Loucy (cell line): ENCODE measurements at regions not wholly inside any gene's neighbourhood (a gene's known extent, or its start where the extent isn't known, plus 50 kb on each side); places are given as distances from the start of the nearest gene placed in this dataset.

Experiments
- H2AFZ ChIP-seq: fragments of 200-600 bp; sonication (generic); 2 replicates; pipeline ENCODE4 v1.6.0; 2016; ENCODE audit warnings: antibody characterized with exemption, mild to moderate bottlenecking, low read length, moderate library complexity
- H3F3A ChIP-seq: fragments of 200-600 bp; 2 replicates; pipeline ENCODE4 v1.6.0; 2016; ENCODE audit warnings: antibody characterized with exemption, low read depth, mild to moderate bottlenecking
- H3K27me3 ChIP-seq: fragments of 200-600 bp; sonication (generic); 2 replicates; pipeline ENCODE4 v1.6.1; 2014; ENCODE audit warnings: low read length, mild to moderate bottlenecking; ENCODE audit not compliant: insufficient read depth, poor library complexity, severe bottlenecking
- H3K36me3 ChIP-seq: fragments of 200-600 bp; sonication (generic); 2 replicates; pipeline ENCODE4 v1.6.1; 2016; ENCODE audit warnings: low read length; ENCODE audit not compliant: insufficient read depth
- H3K4me1 ChIP-seq: fragments of 200-600 bp; sonication (generic); 2 replicates; pipeline ENCODE4 v1.5.1; 2014; ENCODE audit warnings: low read length, mild to moderate bottlenecking; ENCODE audit not compliant: insufficient read depth, poor library complexity, severe bottlenecking
- H3K4me2 ChIP-seq: fragments of 200-600 bp; sonication (generic); 2 replicates; pipeline ENCODE4 v1.6.0; 2014; ENCODE audit warnings: antibody characterized with exemption, low read length, low read depth, mild to moderate bottlenecking; ENCODE audit not compliant: poor library complexity, severe bottlenecking
- H3K4me3 ChIP-seq: fragments of 200-600 bp; sonication (generic); 2 replicates; pipeline ENCODE4 v1.5.1; 2014; ENCODE audit warnings: low read length, mild to moderate bottlenecking, mixed read lengths; ENCODE audit not compliant: poor library complexity, severe bottlenecking
- H3K79me2 ChIP-seq: fragments of 200-600 bp; sonication (generic); 2 replicates; pipeline ENCODE4 v1.6.1; 2014; ENCODE audit warnings: low read length; ENCODE audit not compliant: insufficient read depth
- H3K9ac ChIP-seq: fragments of 200-600 bp; sonication (generic); 2 replicates; pipeline ENCODE4 v1.6.0; 2014; ENCODE audit warnings: mild to moderate bottlenecking, low read depth, low read length, moderate library complexity; ENCODE audit not compliant: poor library complexity, severe bottlenecking
- H3K9me2 ChIP-seq: fragments of 200-600 bp; sonication (generic); replicated peaks from 2 replicates; pipeline ENCODE4 v1.6.1; 2016; ENCODE audit warnings: low read depth, low read length, mixed read lengths
- H3K9me3 ChIP-seq: fragments of 200-600 bp; sonication (generic); 2 replicates; pipeline ENCODE4 v1.6.1; 2014; ENCODE audit warnings: mild to moderate bottlenecking, antibody characterized with exemption, low read length, low read depth; ENCODE audit not compliant: insufficient read depth
- H4K20me1 ChIP-seq: fragments of 200-600 bp; sonication (generic); 2 replicates; pipeline ENCODE4 v1.6.0; 2014; ENCODE audit warnings: antibody characterized with exemption, low read length, mild to moderate bottlenecking; ENCODE audit not compliant: insufficient read depth, poor library complexity, severe bottlenecking
- CTCF ChIP-seq: fragments of 200-600 bp; sonication (generic); conservative IDR thresholded peaks from 2 replicates; pipeline ENCODE4 v1.5.1; 2014; ENCODE audit warnings: mild to moderate bottlenecking, antibody characterized with exemption, low read length
- EZH2phosphoT487 ChIP-seq: fragments of 200-600 bp; IDR thresholded peaks from 2 replicates; pipeline ENCODE4 v1.6.1; 2018; ENCODE audit warnings: antibody characterized with exemption, mild to moderate bottlenecking, moderate library complexity, borderline replicate concordance

DNA sequence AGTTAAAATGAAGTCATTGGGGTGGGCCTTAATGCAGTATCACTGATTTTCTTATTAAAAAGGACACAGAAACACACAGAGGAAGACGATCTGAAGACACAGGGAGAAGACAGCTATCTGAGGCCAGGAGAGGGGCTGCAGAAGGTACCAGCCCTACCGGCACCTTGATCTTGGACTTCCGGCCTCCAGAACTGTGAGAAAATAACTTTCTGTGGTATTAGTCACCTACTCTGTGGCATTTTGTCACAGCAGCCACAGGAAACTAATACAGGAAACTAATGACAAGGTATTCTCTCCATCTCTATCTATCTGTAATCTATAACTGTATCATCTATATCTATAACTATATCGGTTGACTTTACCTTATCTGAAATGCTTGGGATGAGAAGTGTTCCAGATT, 1149.5 kb downstream of the BCL11B start:
- TF ChIP-seq EZH2phosphoT487 (no peak), CTCF (no peak)
- Histone ChIP-seq H3K36me3 (no peaks in the 10 kb centered on the region), H3K4me3 (no peak overlapping the region)

GRCh38 chr14:98130691-98131090, 1141.3 kb downstream of the BCL11B start:
- H3K9me2 ChIP-seq = no peaks in the 10 kb centered on the region
- no peaks in the 10 kb centered on the region for H3K36me3 ChIP-seq
- TF ChIP-seq EZH2phosphoT487 = no peak
- no peak for TF ChIP-seq CTCF
- no peaks in the 10 kb centered on the region for H4K20me1 ChIP-seq
- no peaks in the 10 kb centered on the region for H3K79me2 ChIP-seq
- no peak overlapping the region for H2AFZ ChIP-seq
- no peak overlapping the region for H3K4me2 ChIP-seq
- H3K9me3 ChIP-seq = no peaks in the 10 kb centered on the region
- no peaks in the 10 kb centered on the region for H3K27me3 ChIP-seq
- H3K4me3 ChIP-seq = no peak overlapping the region
- peaks cover 12% of the 10 kb centered on the region for H3K4me1 ChIP-seq
- no peak overlapping the region for H3K9ac ChIP-seq
- no peaks in the 10 kb centered on the region for H3F3A ChIP-seq

More for the DNA sequence above, 1149.5 kb downstream of the BCL11B start:
- Histone ChIP-seq H3K4me1 (no peaks in the 10 kb centered on the region), H3K9ac (no peak overlapping the region), H3K4me2 (no peak overlapping the region), H3K9me2 (no peaks in the 10 kb centered on the region), H4K20me1 (no peaks in the 10 kb centered on the region), H3K27me3 (no peaks in the 10 kb centered on the region), H3K9me3 (peaks cover 4% of the 10 kb centered on the region; the same call in 1 of the 2 replicates), H3K79me2 (no peaks in the 10 kb centered on the region), H2AFZ (no peak overlapping the region), H3F3A (no peaks in the 10 kb centered on the region)

GRCh38 chr14:98131406-98131805, 1140.6 kb downstream of the BCL11B start:
- peaks cover 19% of the 10 kb centered on the region for H3K4me1 ChIP-seq
- H2AFZ ChIP-seq = no peak overlapping the region
- no peak overlapping the region for H3K9ac ChIP-seq
- H3K9me2 ChIP-seq = no peaks in the 10 kb centered on the region
- no peaks in the 10 kb centered on the region for H3K79me2 ChIP-seq
- no peaks in the 10 kb centered on the region for H3K27me3 ChIP-seq
- no peaks in the 10 kb centered on the region for H4K20me1 ChIP-seq
- no peaks in the 10 kb centered on the region for H3K9me3 ChIP-seq
- TF ChIP-seq CTCF = no peak
- no peak for TF ChIP-seq EZH2phosphoT487
- no peak overlapping the region for H3K4me3 ChIP-seq
- H3K36me3 ChIP-seq = no peaks in the 10 kb centered on the region
- peak overlapping the region; percentile 30 for H3K4me2 ChIP-seq
- no peaks in the 10 kb centered on the region for H3F3A ChIP-seq
